ENCODE measurements at regions not wholly inside any gene's neighbourhood (a gene's known extent, or its start where the extent isn't known, plus 50 kb on each side); places are given as distances from the start of the nearest gene placed in this dataset.

DNA sequence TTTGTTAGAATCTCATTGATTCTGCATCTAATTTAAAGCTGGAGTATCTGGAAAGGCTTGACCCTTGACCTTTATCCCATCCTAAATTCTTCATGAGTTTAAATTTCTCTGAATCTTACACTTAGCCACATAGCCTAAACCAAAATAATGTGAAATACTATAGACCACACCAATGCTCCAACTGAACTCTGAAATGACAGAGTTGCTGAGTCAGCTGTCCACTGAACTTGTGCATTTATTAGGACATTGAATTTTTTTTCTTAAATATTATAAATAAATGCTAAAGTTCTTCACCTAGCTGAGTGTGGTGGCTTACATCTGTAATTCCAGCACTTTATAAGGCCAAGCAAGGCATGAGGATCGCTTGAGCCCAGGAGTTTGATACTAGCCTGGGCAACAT, 390.9 kb upstream of the PFKP start:
- no peak for DNase-seq (ENCODE audit: low spot score in 2 of 2)
- FAIRE-seq, result no peak

DNA sequence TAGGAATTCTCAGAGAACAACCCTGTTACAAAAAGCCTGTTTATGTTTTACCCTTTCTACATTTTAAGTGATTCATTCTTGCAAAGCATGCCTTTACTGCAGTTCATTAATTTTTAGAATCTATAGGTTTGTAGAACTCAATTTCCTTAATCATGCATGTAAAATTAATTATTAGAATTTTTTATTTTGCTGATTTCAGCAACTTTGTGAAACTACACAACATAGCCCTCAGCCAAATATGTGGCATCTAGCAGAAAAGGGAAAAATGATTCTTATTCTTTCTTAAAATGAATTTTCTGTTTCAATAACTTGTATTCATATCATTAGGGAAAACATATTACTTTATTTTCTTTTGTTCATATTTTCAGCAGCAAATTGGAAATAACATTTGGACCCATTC, 392.9 kb upstream of the PFKP start:
- DNase-seq (ENCODE audit: low spot score in 2 of 2) (no peak), FAIRE-seq (no peak)

DNA sequence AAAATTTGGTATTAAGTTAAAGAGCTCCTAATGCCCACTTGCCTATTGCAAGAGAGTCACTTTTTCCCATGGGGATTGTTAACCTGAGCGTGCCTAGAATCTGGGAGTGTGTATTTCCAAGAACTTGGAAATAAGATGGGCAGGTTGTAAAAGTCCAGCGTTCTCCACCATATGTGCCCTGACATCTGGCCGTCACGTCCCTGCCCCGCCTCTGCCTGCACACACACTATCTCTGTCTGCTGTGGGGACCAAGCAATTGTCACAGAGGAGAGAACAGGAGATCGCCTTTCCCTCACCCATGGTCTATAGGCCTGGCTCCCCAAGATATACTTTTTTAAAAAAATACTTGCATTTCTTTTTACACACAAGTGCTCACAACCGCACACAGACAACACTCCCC, 396.5 kb upstream of the PFKP start:
- DNase-seq (ENCODE audit: low spot score in 2 of 2) (no peak), FAIRE-seq (no peak)

DNA sequence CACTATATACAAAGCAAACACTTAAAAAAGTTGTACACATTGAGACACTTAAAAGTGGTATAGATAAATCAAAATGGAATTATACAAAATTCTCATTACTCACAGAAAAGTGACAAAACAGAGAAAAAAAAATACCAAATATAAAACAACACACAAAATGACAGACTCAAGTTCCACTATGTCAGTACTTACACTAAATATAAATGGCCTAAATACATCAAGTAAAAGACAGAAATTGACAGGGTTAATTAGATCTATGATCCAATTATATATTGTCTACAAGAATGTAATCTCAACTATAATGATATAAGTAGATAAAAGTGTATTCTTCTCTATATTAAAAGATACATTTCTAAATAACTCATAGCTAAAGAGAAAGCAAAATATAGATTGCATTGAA, 401.6 kb upstream of the PFKP start:
- FAIRE-seq (no peak), DNase-seq (ENCODE audit: low spot score in 2 of 2) (no peak)

DNA sequence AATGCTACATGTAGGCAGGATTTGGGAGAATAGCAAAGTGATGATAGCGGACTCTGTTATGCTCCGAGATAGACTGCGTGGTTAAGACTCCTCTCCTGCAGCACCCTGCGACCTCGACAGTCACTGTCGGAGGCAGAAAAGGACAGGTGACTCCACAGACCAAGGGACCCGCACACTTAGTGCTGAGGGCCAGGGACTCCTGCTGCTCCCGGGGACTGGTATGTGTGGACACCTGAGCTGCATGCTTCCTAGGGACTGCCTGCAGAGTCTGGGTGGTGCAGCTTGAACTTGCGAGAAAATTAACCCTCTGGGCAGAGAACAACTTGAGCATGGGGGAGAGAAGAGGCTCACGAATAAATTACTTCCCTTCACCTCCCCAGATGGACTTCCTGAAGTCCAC, 407.1 kb upstream of the PFKP start:
- FAIRE-seq (no peak), DNase-seq (ENCODE audit: low spot score in 2 of 2) (no peak)

DNA sequence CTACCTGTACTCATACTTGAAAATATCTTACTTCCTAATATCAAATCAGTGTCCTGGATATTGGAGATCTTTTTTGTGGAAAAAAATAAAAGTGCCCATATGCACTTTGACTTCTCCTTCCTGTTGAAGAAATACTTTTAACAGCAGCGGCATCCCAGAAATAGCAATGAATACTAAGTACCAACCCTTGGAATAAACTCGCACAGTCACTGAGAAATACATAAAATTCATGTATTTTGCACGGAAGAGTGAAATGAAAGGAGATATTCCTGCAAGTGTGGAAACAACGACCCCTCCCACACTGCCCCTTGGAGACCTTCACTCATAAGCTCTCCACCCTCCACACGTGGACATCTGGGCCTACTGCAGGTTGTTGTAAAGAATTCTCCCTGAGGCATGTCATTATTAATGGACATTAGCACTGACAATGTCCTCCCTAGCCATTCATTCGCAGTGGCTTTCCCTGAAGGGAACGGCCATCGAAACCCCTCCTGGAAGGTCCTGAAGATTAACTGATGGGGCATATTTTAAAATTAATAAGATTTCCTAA, 407.6 kb upstream of the PFKP start:
- DNase-seq (ENCODE audit: low spot score in 2 of 2) (no peak), FAIRE-seq (no peak)

DNA sequence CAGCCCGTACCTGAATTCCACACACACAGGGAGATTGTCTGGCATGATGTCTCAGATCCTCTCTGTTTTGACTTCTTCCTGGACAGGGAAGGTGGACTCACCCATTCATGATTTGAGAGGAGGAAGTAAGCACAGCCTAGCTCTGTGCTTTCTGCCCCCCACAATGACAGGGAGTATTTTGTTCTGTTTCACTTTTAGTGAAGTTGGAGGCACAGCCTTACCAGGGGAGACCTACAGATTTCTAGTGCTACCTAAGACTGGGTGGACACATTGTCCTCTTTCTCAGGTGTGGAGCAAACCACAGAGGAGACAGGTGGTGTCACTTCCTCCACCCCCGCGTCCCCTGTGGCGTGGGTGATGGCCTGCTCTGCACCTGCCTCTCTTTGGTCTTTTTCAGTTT, 408.6 kb upstream of the PFKP start:
- FAIRE-seq (no peak), DNase-seq (ENCODE audit: low spot score in 2 of 2) (no peak)

DNA sequence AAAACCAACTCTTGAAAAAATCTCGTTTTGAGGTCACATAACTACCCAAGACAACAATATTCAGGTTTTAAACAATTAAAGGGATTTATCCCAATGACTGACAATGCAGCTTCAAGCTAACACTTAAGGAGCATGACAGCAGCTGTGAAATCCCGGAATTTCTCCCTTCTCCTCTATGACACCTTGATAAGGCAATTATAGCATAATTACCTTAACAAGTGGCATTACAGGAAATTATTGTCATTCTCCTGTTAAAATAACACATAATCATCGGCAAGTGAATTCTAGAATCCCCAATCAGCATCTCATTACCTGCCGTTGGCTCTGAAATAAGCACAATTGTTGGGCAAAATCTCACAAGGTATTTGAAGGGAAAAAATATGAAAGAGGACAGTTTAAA, 417.0 kb upstream of the PFKP start:
- no peak for FAIRE-seq
- no peak for DNase-seq (ENCODE audit: low spot score in 2 of 2)

DNA sequence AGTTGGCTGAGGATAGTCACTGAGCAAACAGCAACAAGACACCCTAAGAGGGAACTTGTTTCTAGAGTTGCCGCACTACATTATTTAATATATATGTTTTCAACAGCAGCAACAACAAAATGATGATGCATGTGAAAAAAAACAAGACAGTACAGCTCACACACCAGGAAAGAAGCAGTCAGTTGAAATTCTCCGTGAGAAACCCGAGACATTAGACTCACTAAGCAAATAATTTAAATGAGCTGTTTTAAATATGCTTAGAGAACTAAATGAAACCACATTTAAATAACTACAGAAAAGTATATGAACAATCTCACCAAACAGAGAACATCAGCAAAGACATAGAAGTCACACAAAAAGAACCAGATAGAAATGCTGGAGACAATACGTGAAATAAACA, 426.3 kb upstream of the PFKP start:
- no peak for DNase-seq (ENCODE audit: low spot score in 2 of 2)
- no peak for FAIRE-seq

DNA sequence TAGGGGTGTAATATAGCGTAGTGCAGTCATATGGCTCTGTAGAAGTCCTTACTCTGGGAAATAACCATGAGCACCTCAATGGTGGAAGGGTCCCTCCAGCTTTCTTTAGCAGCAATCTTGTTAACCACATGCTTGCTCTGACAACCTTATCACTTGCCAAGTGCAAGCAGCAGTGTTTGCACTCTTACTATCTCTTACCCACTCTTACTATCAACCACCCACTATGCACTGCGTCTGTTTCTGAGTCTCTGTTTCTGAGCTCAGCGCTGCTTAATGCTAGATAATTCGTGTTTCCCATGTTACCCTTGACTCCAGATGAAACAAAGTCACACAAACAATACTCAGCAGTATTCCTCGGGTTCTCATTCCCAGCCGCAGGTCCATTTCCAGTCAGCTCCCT, 433.7 kb upstream of the PFKP start:
- no peak for DNase-seq (ENCODE audit: low spot score in 2 of 2)
- no peak for FAIRE-seq

DNA sequence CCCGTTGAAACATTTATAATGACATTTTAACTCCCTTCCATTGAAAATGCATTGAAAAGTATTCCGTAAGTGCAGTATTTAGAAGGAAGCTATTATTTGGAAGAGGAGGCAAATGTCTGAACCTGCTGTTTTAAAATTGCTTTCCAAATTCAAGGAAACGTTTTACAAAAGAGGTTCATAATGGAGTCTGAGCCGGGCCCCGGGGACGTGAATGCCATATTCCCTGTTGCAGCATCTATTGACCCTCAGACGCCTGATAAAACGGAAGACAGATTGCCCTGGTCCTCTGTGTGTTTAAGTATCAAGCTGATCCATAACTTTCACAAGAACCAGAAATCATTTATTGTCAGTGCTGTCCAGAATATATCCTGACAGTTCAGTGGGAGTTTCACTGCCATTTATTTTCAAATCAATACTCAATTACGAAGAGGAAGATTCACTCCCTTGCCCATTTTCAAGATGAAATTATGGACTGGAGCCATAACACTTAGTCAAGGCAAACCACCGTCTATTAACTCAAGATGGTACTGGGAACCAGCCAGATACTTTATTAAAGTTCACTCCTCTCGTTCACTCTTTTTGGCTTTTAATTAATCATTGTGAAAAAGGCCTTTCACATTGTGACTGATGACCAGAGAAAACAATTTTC, 435.7 kb upstream of the PFKP start:
- FAIRE-seq, result no peak
- no peak for DNase-seq (ENCODE audit: low spot score in 2 of 2)

DNA sequence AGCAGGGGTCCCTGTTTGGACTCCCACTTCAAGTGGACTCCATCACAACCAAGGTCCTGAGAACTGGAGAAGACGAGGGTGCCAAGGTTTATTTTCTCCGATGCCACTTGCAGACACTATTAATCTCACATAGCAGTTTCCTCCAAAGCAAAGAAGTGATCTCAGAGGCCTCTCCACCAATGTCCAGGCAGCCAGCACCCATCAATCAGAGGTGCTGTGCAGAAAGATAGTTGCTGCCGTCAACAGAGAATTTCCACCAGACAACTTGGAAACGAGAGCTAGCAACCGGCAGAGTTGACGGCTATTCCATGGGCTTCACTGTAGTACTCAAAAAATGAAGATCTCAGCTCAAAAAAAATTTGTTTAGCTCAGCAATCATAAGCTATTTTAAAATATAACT, 438.6 kb upstream of the PFKP start:
- DNase-seq (ENCODE audit: low spot score in 2 of 2), result no peak
- no peak for FAIRE-seq

DNA sequence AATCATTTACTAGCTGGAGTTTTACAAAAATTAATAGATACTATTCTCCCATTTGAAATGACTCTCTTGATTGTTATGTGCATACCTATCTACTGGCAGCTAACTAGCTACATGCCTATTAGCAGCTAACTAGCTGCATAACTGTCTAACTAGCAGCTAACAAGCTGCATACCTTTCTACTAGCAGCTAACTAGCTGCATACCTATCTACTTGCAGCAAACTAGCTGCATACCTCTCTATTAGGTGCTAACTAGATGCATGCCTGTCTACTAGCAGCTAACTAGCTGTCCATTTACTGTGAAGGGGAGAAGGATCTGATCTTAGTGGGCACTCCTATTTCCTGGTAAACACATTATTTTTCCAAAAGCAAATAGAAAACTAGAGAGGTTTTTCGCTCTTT, 439.4 kb upstream of the PFKP start:
- FAIRE-seq (no peak), DNase-seq (ENCODE audit: low spot score in 2 of 2) (no peak)

DNA sequence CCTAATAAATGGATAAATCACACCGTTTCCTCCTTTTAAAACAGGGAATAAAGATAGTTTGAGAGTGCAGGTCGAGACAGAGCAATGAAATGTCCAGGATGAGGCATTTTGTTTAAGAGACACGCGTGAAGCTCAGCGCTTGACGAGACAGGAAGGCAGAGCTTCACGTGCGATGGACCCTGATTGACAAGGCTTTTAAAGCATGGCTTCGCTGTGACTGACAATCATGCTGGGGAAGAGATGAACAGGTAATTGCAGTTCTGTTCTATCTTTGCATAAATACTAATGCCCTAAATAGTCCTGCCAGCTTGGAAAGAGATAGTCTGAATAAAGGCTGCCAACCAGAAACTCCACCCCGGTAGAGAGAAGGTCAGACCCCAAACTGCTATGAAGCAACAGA, 442.3 kb upstream of the PFKP start:
- DNase-seq (ENCODE audit: low spot score in 2 of 2), result no peak

DNA sequence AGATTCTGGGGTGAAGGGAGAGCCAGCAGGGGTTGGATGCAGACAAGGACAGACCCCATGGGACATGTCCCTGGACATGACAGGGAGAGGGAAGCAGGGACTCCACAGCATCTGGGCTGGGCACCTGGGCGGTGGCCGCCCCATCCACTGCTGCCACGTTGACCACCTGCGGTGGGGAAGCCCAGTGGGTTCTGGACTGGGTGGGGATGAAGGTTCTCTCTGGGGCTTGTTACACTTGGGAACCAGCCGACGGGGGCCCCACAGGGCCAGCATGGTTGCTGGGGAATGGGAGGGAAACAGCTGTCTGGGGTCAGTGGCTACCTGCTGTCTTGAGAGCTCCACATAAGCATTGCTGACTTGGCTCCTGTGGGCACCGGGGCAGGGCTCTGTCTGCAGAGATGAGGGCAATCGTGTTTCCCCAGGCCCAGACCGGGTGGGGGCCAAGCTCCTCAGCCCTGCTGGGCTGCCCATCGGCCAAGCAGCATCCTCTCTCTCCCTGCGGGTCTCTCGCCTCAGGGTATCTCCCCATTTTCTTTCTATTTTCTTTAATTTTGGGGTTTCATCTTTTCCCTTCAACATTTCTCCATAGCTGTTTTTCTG, 443.6 kb upstream of the PFKP start:
- DNase-seq (ENCODE audit: low spot score in 2 of 2) (no peak), FAIRE-seq (no peak)

More for the DNA sequence above, 442.3 kb upstream of the PFKP start:
- FAIRE-seq, result no peak

DNA sequence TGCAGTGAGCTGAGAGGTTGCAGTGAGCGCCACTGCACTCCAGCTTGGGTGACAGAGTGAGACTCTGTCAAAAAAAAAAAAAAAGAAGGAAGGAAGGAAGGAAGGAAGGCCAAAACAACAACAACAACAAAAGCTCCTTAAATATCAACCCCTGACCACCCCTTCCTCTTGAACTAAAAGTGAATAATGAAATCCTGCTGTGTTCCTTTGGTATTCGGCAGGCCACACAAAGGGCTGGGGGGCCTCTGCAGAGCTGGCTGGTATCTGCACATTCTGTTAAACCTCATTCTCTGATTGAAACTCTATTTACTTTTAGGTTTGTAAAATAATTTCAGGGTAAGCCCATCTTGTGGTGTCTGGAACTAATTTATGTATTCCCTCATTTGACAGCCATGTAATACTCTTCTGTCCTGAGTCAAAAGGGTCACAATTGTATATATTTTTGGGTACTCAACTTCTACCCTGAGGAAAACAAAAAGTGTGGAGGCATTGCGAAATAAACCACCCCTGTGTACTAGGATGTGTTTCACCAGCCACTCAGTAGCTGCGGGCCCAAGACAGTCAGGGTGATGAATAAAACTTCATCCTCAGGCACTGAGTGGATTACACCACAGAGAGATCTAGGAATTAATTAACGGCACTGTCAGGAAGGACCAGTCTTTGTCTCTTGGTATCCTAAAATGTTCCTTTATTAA, 446.4 kb upstream of the PFKP start:
- FAIRE-seq (no peak), DNase-seq (ENCODE audit: low spot score in 2 of 2) (no peak)

DNA sequence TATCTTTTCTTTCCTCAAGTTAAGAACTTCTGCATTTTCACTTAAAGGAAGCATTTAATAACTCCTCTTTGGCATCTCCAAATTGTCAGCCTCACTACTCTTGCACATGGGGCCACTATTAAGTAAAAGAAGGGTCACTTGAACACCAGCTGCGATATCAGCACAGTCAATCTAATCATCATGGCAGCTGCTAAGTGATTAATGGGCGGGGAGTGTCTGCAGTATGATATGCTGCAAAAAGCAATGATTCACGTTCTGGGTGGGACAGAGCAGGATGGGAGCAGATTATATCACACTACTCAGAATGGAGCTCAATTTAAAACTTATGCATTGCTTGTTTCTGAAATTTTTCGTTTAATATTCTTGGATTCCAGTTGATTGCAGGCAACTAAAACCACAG, 447.4 kb upstream of the PFKP start:
- DNase-seq (ENCODE audit: low spot score in 2 of 2) (no peak), FAIRE-seq (no peak)

DNA sequence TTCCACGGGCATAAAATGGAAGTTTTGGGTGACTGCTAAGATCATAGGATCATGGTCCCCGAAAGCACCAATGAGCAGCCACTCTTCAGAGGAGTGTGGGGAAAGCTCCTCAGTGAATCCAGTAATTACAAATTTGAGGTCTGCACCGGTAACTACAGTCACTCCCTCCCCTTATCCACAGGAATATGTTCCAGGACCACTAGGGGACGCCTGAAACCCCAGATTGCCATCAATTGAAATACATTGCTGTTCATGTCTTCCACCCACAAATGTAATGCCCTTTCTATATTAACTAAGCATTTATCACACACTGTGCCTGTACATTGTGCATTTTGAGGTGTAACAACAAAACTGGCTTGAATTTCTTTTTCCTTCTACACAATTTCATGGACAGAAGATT, 447.9 kb upstream of the PFKP start:
- FAIRE-seq (no peak), DNase-seq (ENCODE audit: low spot score in 2 of 2) (no peak)

DNA sequence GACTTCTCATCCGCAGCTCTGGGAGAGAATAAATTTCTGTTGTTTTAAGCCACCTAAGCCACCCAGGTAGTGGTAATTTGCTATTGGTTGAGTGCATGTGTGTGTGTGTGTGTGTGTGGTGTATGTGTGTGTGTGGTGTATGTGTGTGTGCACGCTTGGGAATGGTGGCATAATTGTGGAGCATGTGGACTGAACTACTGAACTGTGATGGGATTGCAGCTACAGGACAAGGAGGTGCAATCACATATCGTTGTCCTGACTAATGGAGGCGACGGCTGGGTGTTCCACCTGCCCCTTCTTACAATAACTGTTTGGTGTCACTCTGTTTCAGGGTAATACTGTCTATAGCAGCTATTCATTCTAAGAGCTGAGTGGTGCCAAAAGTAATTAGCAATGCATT, 448.7 kb upstream of the PFKP start:
- FAIRE-seq (no peak), DNase-seq (ENCODE audit: low spot score in 2 of 2) (no peak)

DNA sequence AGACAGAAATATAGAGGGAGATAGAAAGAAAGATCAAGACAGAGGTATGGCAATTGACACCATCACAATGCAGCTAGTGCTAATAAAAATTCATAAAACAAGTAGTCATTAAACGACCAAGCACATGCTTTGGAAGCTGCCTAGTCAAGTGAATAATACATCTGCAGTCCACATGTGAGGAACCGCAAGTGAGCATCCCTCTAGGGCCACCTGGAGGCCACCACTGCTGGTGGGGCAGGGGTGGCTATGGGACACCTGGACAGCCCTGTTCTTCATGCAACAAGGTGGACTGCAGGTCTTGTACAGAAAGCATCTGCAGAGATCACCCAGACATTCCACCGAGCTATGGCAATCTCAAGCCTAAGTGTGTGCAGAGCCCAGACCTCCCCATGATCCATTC, 451.1 kb upstream of the PFKP start:
- DNase-seq (ENCODE audit: low spot score in 2 of 2), result no peak
- no peak for FAIRE-seq

DNA sequence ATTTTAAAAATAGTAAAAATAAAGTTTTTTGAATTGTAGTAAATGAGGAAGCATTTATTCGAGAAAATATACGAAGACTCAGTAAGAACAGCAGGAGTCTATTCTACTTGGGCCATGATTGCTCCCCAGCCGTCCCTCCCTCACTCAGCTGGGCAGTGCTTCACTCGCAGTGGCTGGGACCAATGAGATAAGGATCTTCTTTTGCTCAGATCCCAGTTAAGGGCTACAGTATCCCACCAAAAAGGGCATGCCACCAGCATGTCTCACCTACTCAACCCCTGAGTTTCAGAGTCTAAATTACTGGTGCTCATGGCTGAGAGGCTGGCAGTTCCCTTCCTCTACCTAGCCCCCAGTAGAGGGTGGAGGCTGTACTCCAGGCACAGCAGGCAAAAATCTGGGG, 455.7 kb upstream of the PFKP start:
- FAIRE-seq (no peak), DNase-seq (ENCODE audit: low spot score in 2 of 2) (no peak)

DNA sequence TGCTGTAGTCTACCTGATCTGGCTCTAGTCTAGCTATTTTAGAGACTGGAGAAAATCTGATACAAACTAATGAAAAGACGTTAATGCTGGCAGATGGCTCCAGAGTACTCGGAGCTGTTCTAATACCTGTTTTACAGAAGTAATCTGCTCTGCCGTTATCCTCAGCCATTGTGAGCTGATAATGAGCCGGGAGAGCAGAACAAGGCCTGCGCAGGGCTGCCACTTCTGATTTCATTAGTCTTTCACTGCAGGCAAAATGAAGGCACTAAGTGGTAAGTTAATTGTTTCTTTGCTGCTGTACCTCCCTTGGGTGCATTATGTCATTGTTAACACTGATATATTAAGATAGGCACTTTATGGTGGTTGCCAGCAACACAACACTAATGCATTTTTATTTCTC, 456.4 kb upstream of the PFKP start:
- FAIRE-seq (no peak), DNase-seq (ENCODE audit: low spot score in 2 of 2) (no peak)

All from frontal cortex (tissue), 3 donors.